GM12878 (cell line): ENCODE measurements at regions not wholly inside any gene's neighbourhood (a gene's known extent, or its start where the extent isn't known, plus 50 kb on each side); places are given as distances from the start of the nearest gene placed in this dataset.

Experiments
- ATAC-seq: fragments of 200-7000 bp; cut with Tn5 transposase; 3 replicates; pipeline ENCODE4 v1.9.1; 2020; ENCODE audit warnings: mild to moderate bottlenecking, moderate library complexity
- BruUV-seq: library from RNA; stranded (reverse); fragments of 400-500 nt; replicated peaks from 2 replicates; lab custom pipeline; 2021; lab: Mats Ljungman, UMichigan
- CTCF ChIA-PET: fragments of 300-600 bp; sonication (Branson Sonifier 250); formaldehyde crosslinking; extraction: SDS; loops from one replicate; lab custom pipeline; 2021; ENCODE audit warnings: inconsistent platforms; lab: Yijun Ruan, JAX
- POLR2A ChIA-PET: fragments of 350-600 bp; formaldehyde crosslinking; extraction: SDS; loops from one replicate; lab custom pipeline; 2021; ENCODE audit warnings: inconsistent platforms; lab: Charles Lee
- RAD21 ChIA-PET: fragments of 300-600 bp; sonication (Branson Sonifier 250); formaldehyde crosslinking; loops from one replicate; lab custom pipeline; 2023; ENCODE audit warnings: antibody characterized with exemption; ENCODE audit not compliant: unreplicated experiment; lab: Charles Lee
- SMC1A ChIA-PET: fragments of 300-600 bp; sonication (Branson Sonifier 250); formaldehyde crosslinking; loops from one replicate; lab custom pipeline; 2023; ENCODE audit not compliant: unreplicated experiment, uncharacterized antibody; lab: Charles Lee
- DNase-seq: peaks from one replicate; pipeline ENCODE4 v3.0.0-alpha.2; 2011; ENCODE audit warnings: low read depth, low spot score
- FAIRE-seq: peaks from 3 replicates; lab custom pipeline; 2011; peaks lifted over from hg19 to GRCh38; lab: Jason Lieb, UNC
- H2AFZ ChIP-seq: 2 replicates; pipeline ENCODE4 v1.6.0; 2011; ENCODE audit warnings: low read depth, low read length, control low read depth; ENCODE audit not compliant: control insufficient read depth
- H3K27ac ChIP-seq: 2 replicates; pipeline ENCODE4 v1.5.1; 2011; ENCODE audit warnings: control low read depth; ENCODE audit not compliant: control insufficient read depth, insufficient read depth
- H3K27me3 ChIP-seq, 2 experiments: replicated peaks in 1 of 2; 2 replicates each; pipeline versions ENCODE4 v1.6.0 to v1.6.1; 2011; ENCODE audit warnings: low read length in 1 of 2; ENCODE audit not compliant: control insufficient read depth in 2 of 2, insufficient read depth in 2 of 2
- H3K36me3 ChIP-seq, 2 experiments: 2 replicates each; pipeline ENCODE4 v1.5.1; 2011; ENCODE audit warnings: low read length in 1 of 2; ENCODE audit not compliant: control insufficient read depth in 2 of 2, insufficient read depth in 2 of 2
- H3K4me1 ChIP-seq: 2 replicates; pipeline ENCODE4 v1.6.1; 2011; ENCODE audit warnings: mild to moderate bottlenecking, low read length, moderate library complexity, mixed read lengths; ENCODE audit not compliant: control insufficient read depth, insufficient read depth
- H3K4me2 ChIP-seq: 2 replicates; pipeline ENCODE4 v1.6.0; 2011; ENCODE audit warnings: control low read depth; ENCODE audit not compliant: control insufficient read depth, insufficient read depth
- H3K4me3 ChIP-seq: fragments of 200-600 bp; sonication (generic); 2 replicates; pipeline ENCODE4 v1.5.1; 2016
- H3K79me2 ChIP-seq: 2 replicates; pipeline ENCODE4 v1.6.0; 2011; ENCODE audit warnings: low read length; ENCODE audit not compliant: control insufficient read depth, insufficient read depth
- H3K9ac ChIP-seq: 2 replicates; pipeline ENCODE4 v1.8.0; 2011; ENCODE audit warnings: low read length, control low read depth, mixed read lengths; ENCODE audit not compliant: control insufficient read depth, insufficient read depth
- H3K9me3 ChIP-seq: replicated peaks from 3 replicates; pipeline ENCODE4 v1.5.1; 2011; ENCODE audit warnings: mild to moderate bottlenecking, low read length; ENCODE audit not compliant: control insufficient read depth, insufficient read depth
- H4K20me1 ChIP-seq: 2 replicates; pipeline ENCODE4 v1.6.0; 2011; ENCODE audit not compliant: control insufficient read depth, insufficient read depth
- ASH2L ChIP-seq: fragments of 300-600, 200-600 bp; sonication (generic); IDR thresholded peaks from 2 replicates; pipeline ENCODE4 v1.6.1; 2017; ENCODE audit warnings: low read depth, mild to moderate bottlenecking, borderline replicate concordance
- CBX3 ChIP-seq: fragments of 200-600 bp; sonication (generic); IDR thresholded peaks from 2 replicates; pipeline ENCODE4 v1.6.1; 2016; ENCODE audit warnings: low read depth, borderline replicate concordance
- CBX5 ChIP-seq: sonication (generic); IDR thresholded peaks from 2 replicates; pipeline ENCODE4 v1.6.1; 2016; ENCODE audit warnings: low read depth, moderate library complexity, mild to moderate bottlenecking, inconsistent platforms
- ETV6 ChIP-seq, 2 experiments: fragments of 450-650 bp in 1 of 2; IDR thresholded peaks in 1 of 2; conservative IDR thresholded peaks in 1 of 2; 2 replicates each; pipeline ENCODE4 v1.6.1; 2014; ENCODE audit warnings: antibody characterized with exemption in 1 of 2, borderline replicate concordance in 1 of 2, low read depth in 1 of 2, mild to moderate bottlenecking in 1 of 2, moderate library complexity in 1 of 2
- GATAD2B ChIP-seq: fragments of 450-650 bp; conservative IDR thresholded peaks from 2 replicates; pipeline ENCODE4 v1.6.1; 2017; ENCODE audit warnings: low read depth, mild to moderate bottlenecking, moderate library complexity
- HDAC2 ChIP-seq: fragments of 200-600 bp; sonication (generic); IDR thresholded peaks from 2 replicates; pipeline ENCODE4 v1.6.1; 2017
- JUND ChIP-seq: IDR thresholded peaks from 2 replicates; pipeline ENCODE4 v1.6.1; 2012; ENCODE audit warnings: low read depth, mild to moderate bottlenecking, low read length, improper control_type of control experiment, moderate library complexity
- MXI1 ChIP-seq: fragments of 150-350 bp; IDR thresholded peaks from 2 replicates; pipeline ENCODE4 v1.6.1; 2011; ENCODE audit warnings: low read depth, mild to moderate bottlenecking, inconsistent platforms, low read length, improper control_type of control experiment
- MYB ChIP-seq: fragments of 150-350 bp; IDR thresholded peaks from 2 replicates; pipeline ENCODE4 v1.6.1; 2014; ENCODE audit warnings: mild to moderate bottlenecking, low read depth, low read length, borderline replicate concordance
- NBN ChIP-seq: fragments of 450-650 bp; IDR thresholded peaks from 2 replicates; pipeline ENCODE4 v1.6.1; 2016
- NR2C1 ChIP-seq: fragments of 450-650 bp; IDR thresholded peaks from 2 replicates; pipeline ENCODE4 v1.6.1; 2017; ENCODE audit warnings: antibody characterized with exemption, mild to moderate bottlenecking, moderate library complexity
- PAX5 ChIP-seq: IDR thresholded peaks from 2 replicates; pipeline ENCODE4 v1.6.1; 2011; ENCODE audit warnings: low read depth, low read length, borderline replicate concordance
- RAD21 ChIP-seq: IDR thresholded peaks from 2 replicates; pipeline ENCODE4 v1.6.1; 2011; ENCODE audit warnings: mild to moderate bottlenecking, low read depth, low read length, moderate library complexity; ENCODE audit not compliant: insufficient read depth
- RB1 ChIP-seq: fragments of 450-650 bp; formaldehyde crosslinking; IDR thresholded peaks from 2 replicates; pipeline ENCODE4 v1.6.1; 2017; ENCODE audit warnings: mild to moderate bottlenecking, borderline replicate concordance
- TAF1 ChIP-seq: IDR thresholded peaks from 2 replicates; pipeline ENCODE4 v1.6.1; 2011; ENCODE audit warnings: mild to moderate bottlenecking, low read depth, low read length, borderline replicate concordance
- YBX1 ChIP-seq: fragments of 450-650 bp; IDR thresholded peaks from 2 replicates; pipeline ENCODE4 v1.6.1; 2016; ENCODE audit warnings: antibody characterized with exemption
- ZNF24 ChIP-seq: fragments of 450-650 bp; IDR thresholded peaks from 2 replicates; pipeline ENCODE4 v1.6.1; 2017; ENCODE audit warnings: antibody characterized with exemption, mild to moderate bottlenecking
- WGBS: methylation state at CpG from one replicate; pipeline ENCODE4 v1.1.6; 2016; ENCODE audit warnings: low lambda C conversion rate; ENCODE audit not compliant: insufficient replicate concordance, insufficient coverage; ENCODE audit errors: missing lambda C conversion rate; 5-methylcytosine and 5-hydroxymethylcytosine counted together
- in situ Hi-C: fragments of 300-500 bp; cut with MboI; formaldehyde crosslinking; loops from 9 replicates; pipeline ENCODE4 v1.14.3; 2018; ENCODE audit warnings: mixed read lengths
- intact Hi-C: fragments of 100-400 bp; cut with micrococcal nuclease; formaldehyde crosslinking; loops from one replicate; pipeline ENCODE4 v1.14.2; 2022; ENCODE audit not compliant: unreplicated experiment
- TF ChIP-seq, protein P1 (sequence below): IDR thresholded peaks from 2 replicates; pipeline ENCODE4 v1.6.1; 2011; ENCODE audit warnings: low read depth, mild to moderate bottlenecking, low read length, moderate library complexity, borderline replicate concordance; ENCODE audit errors: extremely low read depth
- TF ChIP-seq, protein P2 (sequence below): fragments of 450-650 bp; formaldehyde crosslinking; IDR thresholded peaks from 2 replicates; pipeline ENCODE4 v1.4.0; 2022; ENCODE audit warnings: mild to moderate bottlenecking, moderate library complexity

- TF ChIP-seq ASH2L (no peak), NBN (no peak), CBX5 (no peak), JUND (no peak), CBX3 (no peak), ZNF24 (no peak), ETV6 (conservative IDR thresholded peaks at IDR 0.05 in 1 of 2, IDR thresholded peaks at IDR 0.05 in 1 of 2; ENCODE audit: borderline replicate concordance in 1 of 2, low read depth in 1 of 2) (no peak)
These were observed 691.5 kb upstream of the CCDC54 start (continued) for GRCh38 chr3:106685745-106686144.

DNA sequence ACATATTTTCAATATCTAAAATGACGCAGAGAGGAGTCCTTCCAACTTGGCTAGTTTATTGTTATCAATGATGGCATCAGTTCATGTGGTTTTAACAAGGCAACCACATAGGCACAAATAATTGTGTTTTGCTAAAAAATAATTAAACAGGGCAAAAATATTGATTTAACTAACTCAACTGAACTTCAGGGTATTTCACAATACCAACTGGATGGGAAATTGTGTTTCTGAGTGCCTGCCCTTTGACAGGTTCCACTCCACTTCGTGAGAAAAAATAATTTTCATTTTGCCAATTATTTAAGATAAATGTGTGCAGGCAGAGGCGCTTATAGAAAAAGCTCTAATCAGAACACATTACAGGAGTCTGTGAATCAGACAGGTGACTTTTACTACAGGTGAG is 689.3 kb upstream of the CCDC54 start:
- H3K27me3 ChIP-seq: no peaks in the 10 kb centered on the region
- H3K4me3 ChIP-seq: no peak overlapping the region
- no peaks in the 10 kb centered on the region for H3K36me3 ChIP-seq
- in situ Hi-C loops: no loop called here
- ChIA-PET POLR2A (no interaction called here), SMC1A (no interaction called here), CTCF (interaction anchor here (0.7 kb wide), 1 partner anchor 870 kb away, joined by 3 read pairs; no protein-coding TSS in a partner anchor), RAD21 (no interaction called here)
- no peak overlapping the region for H2AFZ ChIP-seq
- H4K20me1 ChIP-seq: no peaks in the 10 kb centered on the region
- no peak overlapping the region for H3K9ac ChIP-seq
- H3K4me1 ChIP-seq: no peaks in the 10 kb centered on the region
- no peak for FAIRE-seq
- H3K27ac ChIP-seq: no peak overlapping the region
- no peaks in the 10 kb centered on the region for H3K9me3 ChIP-seq
- ATAC-seq: no peak
- no peak overlapping the region for H3K4me2 ChIP-seq
- TF ChIP-seq RB1 (no peak), YBX1 (no peak), MYB (no peak), GATAD2B (no peak), RAD21 (no peak), TAF1 (no peak), HDAC2 (no peak), PAX5 (no peak), MXI1 (no peak), ETV6 (conservative IDR thresholded peaks at IDR 0.05 in 1 of 2, IDR thresholded peaks at IDR 0.05 in 1 of 2; ENCODE audit: borderline replicate concordance in 1 of 2, low read depth in 1 of 2) (no peak), NR2C1 (no peak)
- TF ChIP-seq, protein P1, sequence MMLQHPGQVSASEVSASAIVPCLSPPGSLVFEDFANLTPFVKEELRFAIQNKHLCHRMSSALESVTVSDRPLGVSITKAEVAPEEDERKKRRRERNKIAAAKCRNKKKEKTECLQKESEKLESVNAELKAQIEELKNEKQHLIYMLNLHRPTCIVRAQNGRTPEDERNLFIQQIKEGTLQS: no peak
- TF ChIP-seq, protein P2, sequence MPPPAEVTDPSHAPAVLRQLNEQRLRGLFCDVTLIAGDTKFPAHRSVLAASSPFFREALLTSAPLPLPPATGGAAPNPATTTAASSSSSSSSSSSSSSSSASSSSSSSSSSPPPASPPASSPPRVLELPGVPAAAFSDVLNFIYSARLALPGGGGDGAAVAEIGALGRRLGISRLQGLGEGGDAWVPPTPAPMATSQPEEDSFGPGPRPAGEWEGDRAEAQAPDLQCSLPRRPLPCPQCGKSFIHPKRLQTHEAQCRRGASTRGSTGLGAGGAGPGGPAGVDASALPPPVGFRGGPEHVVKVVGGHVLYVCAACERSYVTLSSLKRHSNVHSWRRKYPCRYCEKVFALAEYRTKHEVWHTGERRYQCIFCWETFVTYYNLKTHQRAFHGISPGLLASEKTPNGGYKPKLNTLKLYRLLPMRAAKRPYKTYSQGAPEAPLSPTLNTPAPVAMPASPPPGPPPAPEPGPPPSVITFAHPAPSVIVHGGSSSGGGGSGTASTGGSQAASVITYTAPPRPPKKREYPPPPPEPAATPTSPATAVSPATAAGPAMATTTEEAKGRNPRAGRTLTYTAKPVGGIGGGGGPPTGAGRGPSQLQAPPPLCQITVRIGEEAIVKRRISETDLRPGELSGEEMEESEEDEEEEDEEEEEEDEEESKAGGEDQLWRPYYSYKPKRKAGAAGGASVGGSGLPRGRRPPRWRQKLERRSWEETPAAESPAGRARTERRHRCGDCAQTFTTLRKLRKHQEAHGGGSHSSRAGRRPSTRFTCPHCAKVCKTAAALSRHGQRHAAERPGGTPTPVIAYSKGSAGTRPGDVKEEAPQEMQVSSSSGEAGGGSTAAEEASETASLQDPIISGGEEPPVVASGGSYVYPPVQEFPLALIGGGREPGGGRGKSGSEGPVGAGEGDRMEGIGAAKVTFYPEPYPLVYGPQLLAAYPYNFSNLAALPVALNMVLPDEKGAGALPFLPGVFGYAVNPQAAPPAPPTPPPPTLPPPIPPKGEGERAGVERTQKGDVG (CRISPR knock-in tag): no peak
- WGBS: 47% methylated on average over 3 of the region's 3 CpGs
- intact Hi-C loops: no loop called here
- BruUV-seq: no TSS peak
- H3K79me2 ChIP-seq: no peaks in the 10 kb centered on the region
- DNase-seq: no peak
